ENCODE measurements at regions not wholly inside any gene's neighbourhood (a gene's known extent, or its start where the extent isn't known, plus 50 kb on each side); places are given as distances from the start of the nearest gene placed in this dataset.

DNA sequence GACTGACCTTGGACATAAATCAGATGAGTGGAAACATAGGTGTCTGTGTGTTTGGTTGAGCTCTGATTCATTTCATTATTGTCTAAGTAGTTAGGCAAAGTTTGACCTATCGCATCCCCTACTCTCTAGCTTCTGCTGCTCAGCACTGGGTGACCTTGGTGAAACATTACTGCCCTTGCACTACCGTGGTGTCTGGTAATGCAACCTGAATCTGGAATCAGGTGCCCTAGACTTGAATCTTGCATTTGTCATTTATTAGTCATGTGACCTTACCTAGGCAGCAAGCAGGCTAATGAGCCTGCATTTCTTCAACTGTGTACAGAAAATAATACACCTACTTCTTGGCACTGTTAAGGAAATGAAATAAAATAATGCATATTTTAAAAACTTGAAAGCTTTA lies 242.3 kb upstream of the BLID start:
- Histone ChIP-seq H3K27ac (no peak overlapping the region), H3K4me3 (no peak overlapping the region), H4K20me1 (no peaks in the 10 kb centered on the region), H3K36me3 (no peaks in the 10 kb centered on the region), H3K27me3 (no peaks in the 10 kb centered on the region), H3K4me1 (no peaks in the 10 kb centered on the region), H3K9me3 (peaks cover 4% of the 10 kb centered on the region; the same call in 1 of the 2 replicates), H3K4me2 (no peak overlapping the region), H3K9ac (no peak overlapping the region)
- TF ChIP-seq Cebpa-rat (IDR thresholded peaks at IDR 0.05), result no peak

DNA sequence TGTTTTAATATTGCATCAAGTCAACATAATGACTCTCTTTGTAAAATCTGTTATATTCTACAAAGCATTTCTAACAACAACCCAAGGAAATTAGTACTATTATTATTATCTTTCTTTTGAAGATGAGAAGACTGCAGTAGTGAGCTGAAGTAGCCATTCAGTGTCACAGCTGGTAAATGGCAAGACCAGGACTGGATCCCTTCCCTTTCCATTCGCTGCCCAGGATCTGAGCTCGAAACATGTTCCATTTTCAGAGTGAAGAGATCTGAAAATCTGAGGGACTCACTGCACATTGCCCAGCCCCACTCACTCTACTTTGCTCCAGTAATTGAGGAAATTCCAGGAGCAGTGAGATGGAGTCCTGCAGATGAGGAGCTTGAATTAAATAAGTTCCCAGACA lies 240.0 kb upstream of the BLID start:
- no peaks in the 10 kb centered on the region for H4K20me1 ChIP-seq
- no peaks in the 10 kb centered on the region for H3K4me1 ChIP-seq
- no peaks in the 10 kb centered on the region for H3K27me3 ChIP-seq
- no peak for TF ChIP-seq Cebpa-rat (IDR thresholded peaks at IDR 0.05)
- no peak overlapping the region for H3K4me2 ChIP-seq
- no peaks in the 10 kb centered on the region for H3K36me3 ChIP-seq
- no peak overlapping the region for H3K9ac ChIP-seq
- H3K4me3 ChIP-seq, result no peak overlapping the region
- peaks cover 9% of the 10 kb centered on the region; the same call in 1 of the 2 replicates for H3K9me3 ChIP-seq
- no peak overlapping the region for H3K27ac ChIP-seq

DNA sequence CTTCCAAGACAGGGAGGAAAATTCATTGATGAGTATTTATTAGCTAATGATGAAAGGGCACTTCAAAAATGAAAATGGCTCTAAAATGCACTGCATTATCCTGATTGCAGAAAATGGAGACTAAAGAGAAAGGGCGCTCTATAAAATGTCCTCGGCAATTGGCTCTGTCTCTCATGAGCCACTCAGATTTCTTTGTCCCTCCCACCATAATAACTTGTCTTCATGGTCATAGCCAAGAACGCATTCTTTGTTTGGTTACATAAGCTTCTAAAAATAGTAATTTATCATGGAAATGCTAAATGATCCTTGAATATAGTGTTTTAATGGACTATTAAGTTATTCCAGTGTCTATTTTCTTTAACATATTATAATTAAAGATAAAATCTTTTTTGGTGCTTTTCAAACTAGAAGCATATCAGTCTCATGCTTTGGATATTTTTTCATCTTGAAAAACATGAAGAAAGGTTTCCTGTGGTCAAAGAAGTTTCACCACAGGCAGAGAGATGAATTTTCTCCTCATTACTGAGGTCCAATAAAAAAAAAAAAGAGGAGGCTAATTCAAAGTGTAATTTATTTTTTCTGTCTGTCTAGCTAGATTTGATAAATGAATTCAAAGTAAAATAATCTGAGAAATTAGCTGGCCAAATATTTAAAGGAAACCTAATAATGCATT lies 238.1 kb upstream of the BLID start:
- no peak overlapping the region for H3K27ac ChIP-seq
- no peaks in the 10 kb centered on the region for H3K36me3 ChIP-seq
- H3K9me3 ChIP-seq, result 0 out of 2 replicates have a peak, but pooled peaks cover 7% of the 10 kb centered on the region
- H3K27me3 ChIP-seq, result no peaks in the 10 kb centered on the region
- no peaks in the 10 kb centered on the region for H4K20me1 ChIP-seq
- no peak overlapping the region for H3K4me2 ChIP-seq
- no peak overlapping the region for H3K9ac ChIP-seq
- H3K4me1 ChIP-seq, result no peaks in the 10 kb centered on the region
- H3K4me3 ChIP-seq, result no peak overlapping the region
- TF ChIP-seq Cebpa-rat (IDR thresholded peaks at IDR 0.05), result no peak

DNA sequence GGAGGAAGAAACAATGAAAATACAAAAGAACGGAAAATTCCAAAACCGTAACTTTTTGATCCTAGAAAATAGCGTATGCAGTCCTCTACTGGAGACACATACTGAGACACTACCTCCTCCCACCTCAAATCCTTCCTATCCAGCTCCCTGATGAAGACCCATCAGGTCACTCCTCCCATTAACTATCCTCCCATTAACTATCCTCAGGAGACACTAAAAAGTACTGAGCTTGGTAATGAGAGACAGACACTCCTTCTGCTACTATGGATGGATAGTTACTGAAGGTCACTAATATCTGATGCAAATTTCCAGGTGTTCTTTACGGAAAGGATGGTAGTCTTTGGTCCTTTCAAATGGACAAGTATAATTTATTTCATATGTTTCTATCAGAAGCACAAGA lies 237.5 kb upstream of the BLID start:
- no peaks in the 10 kb centered on the region for H4K20me1 ChIP-seq
- no peaks in the 10 kb centered on the region for H3K27me3 ChIP-seq
- no peaks in the 10 kb centered on the region for H3K4me1 ChIP-seq
- TF ChIP-seq Cebpa-rat (IDR thresholded peaks at IDR 0.05), result no peak
- no peak overlapping the region for H3K4me2 ChIP-seq
- H3K4me3 ChIP-seq, result no peak overlapping the region
- H3K27ac ChIP-seq, result no peak overlapping the region
- 0 out of 2 replicates have a peak, but pooled peaks cover 7% of the 10 kb centered on the region for H3K9me3 ChIP-seq
- no peak overlapping the region for H3K9ac ChIP-seq
- no peaks in the 10 kb centered on the region for H3K36me3 ChIP-seq

- H3K27ac ChIP-seq, result no peak overlapping the region
- no peaks in the 10 kb centered on the region for H3K4me1 ChIP-seq
- H3K9me3 ChIP-seq, result 0 out of 2 replicates have a peak, but pooled peaks cover 7% of the 10 kb centered on the region
- H3K36me3 ChIP-seq, result no peaks in the 10 kb centered on the region
- no peaks in the 10 kb centered on the region for H4K20me1 ChIP-seq
- no peak overlapping the region for H3K4me3 ChIP-seq
- no peak for TF ChIP-seq Cebpa-rat (IDR thresholded peaks at IDR 0.05)
- H3K4me2 ChIP-seq, result no peak overlapping the region
- no peak overlapping the region for H3K9ac ChIP-seq
- H3K27me3 ChIP-seq, result no peaks in the 10 kb centered on the region
Measured at GRCh38 chr11:122348659-122349409, 232.8 kb upstream of the BLID start.

- Histone ChIP-seq H3K4me3 (no peak overlapping the region), H3K4me1 (no peaks in the 10 kb centered on the region), H3K4me2 (no peak overlapping the region), H4K20me1 (no peaks in the 10 kb centered on the region), H3K27ac (no peak overlapping the region), H3K27me3 (no peaks in the 10 kb centered on the region), H3K36me3 (no peaks in the 10 kb centered on the region), H3K9me3 (no peaks in the 10 kb centered on the region), H3K9ac (no peak overlapping the region)
- TF ChIP-seq Cebpa-rat (IDR thresholded peaks at IDR 0.05), result no peak
Measured at GRCh38 chr11:122346006-122346405, 230.0 kb upstream of the BLID start.

- H3K9me3 ChIP-seq, result no peaks in the 10 kb centered on the region
- no peak overlapping the region for H3K4me2 ChIP-seq
- H3K27me3 ChIP-seq, result no peaks in the 10 kb centered on the region
- no peak for TF ChIP-seq Cebpa-rat (IDR thresholded peaks at IDR 0.05)
- no peak overlapping the region for H3K27ac ChIP-seq
- no peak overlapping the region for H3K4me3 ChIP-seq
- H3K36me3 ChIP-seq, result no peaks in the 10 kb centered on the region
- H3K4me1 ChIP-seq, result no peaks in the 10 kb centered on the region
- no peak overlapping the region for H3K9ac ChIP-seq
- no peaks in the 10 kb centered on the region for H4K20me1 ChIP-seq
Measured at GRCh38 chr11:122345586-122345985, 229.6 kb upstream of the BLID start.

DNA sequence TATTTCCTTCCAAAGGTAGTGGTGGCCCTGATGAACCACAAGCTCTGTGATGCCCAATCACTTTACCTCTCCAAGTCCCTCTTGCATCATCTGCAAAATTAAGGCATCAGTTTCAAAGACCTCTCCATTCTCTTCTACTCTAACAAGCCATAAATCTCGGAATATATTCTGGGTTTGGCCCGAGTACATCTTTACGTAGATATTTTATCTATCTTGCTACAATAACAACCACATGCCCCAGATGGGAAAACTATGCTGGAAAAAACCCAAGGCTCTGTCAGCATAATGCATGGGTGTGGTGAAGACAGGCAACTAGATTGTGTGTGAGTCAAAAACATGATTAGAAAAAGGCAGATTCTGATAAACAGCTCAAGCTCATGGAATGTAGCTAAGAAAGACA lies 228.2 kb upstream of the BLID start:
- Histone ChIP-seq H4K20me1 (no peaks in the 10 kb centered on the region), H3K4me1 (no peaks in the 10 kb centered on the region), H3K27ac (no peak overlapping the region), H3K9ac (no peak overlapping the region), H3K4me2 (no peak overlapping the region), H3K9me3 (no peaks in the 10 kb centered on the region), H3K36me3 (no peaks in the 10 kb centered on the region), H3K27me3 (no peaks in the 10 kb centered on the region), H3K4me3 (no peak overlapping the region)
- TF ChIP-seq Cebpa-rat (IDR thresholded peaks at IDR 0.05), result no peak

GRCh38 chr11:122343210-122343609 lies 227.2 kb upstream of the BLID start:
- Histone ChIP-seq H3K4me1 (no peaks in the 10 kb centered on the region), H3K4me2 (no peak overlapping the region), H3K36me3 (no peaks in the 10 kb centered on the region), H3K9ac (no peak overlapping the region), H3K27ac (no peak overlapping the region), H4K20me1 (no peaks in the 10 kb centered on the region), H3K4me3 (no peak overlapping the region), H3K27me3 (no peaks in the 10 kb centered on the region), H3K9me3 (no peaks in the 10 kb centered on the region)
- TF ChIP-seq Cebpa-rat (IDR thresholded peaks at IDR 0.05), result no peak

GRCh38 chr11:122342089-122342744 lies 226.2 kb upstream of the BLID start:
- Histone ChIP-seq H3K27me3 (no peaks in the 10 kb centered on the region), H3K9me3 (no peaks in the 10 kb centered on the region), H3K27ac (no peak overlapping the region), H3K4me3 (no peak overlapping the region), H3K9ac (no peak overlapping the region), H3K4me2 (no peak overlapping the region), H3K4me1 (no peaks in the 10 kb centered on the region), H4K20me1 (no peaks in the 10 kb centered on the region), H3K36me3 (no peaks in the 10 kb centered on the region)
- no peak for TF ChIP-seq Cebpa-rat (IDR thresholded peaks at IDR 0.05)
